Fibroblast of skin of right quadriceps (primary cell): ENCODE measurements at regions not wholly inside any gene's neighbourhood (a gene's known extent, or its start where the extent isn't known, plus 50 kb on each side); places are given as distances from the start of the nearest gene placed in this dataset.

Experiments used
- DNase-seq: peaks from one replicate; pipeline ENCODE4 v3.0.0-alpha.2; 2013

DNA sequence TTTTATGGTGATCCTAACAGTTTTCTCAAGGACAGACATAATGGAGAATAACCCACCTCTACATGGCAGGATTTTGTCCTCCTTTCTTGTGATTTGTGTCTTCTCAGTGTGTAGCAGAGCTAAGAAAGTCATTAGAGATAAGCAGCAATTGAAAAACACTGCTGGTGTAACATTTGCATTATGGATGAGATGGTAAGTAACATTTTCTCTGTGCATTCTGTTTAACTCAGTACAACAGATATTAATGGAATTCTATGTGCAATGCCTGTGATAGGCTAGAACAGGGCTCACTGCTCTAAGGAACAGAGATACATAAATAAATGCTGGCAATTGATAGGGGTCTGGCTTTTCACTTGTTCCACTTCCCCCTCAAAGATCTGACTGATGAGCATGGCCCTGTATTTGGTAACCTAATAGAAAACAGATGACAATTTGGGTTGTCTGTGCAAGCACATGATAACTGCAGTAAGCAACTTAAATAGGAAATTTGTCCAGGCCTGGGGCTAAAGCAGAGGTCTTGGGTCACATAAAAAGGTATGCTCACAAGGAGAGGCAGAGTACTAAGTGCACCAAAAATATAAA, 560.3 kb upstream of the POM121L12 start:
- no peak for DNase-seq

DNA sequence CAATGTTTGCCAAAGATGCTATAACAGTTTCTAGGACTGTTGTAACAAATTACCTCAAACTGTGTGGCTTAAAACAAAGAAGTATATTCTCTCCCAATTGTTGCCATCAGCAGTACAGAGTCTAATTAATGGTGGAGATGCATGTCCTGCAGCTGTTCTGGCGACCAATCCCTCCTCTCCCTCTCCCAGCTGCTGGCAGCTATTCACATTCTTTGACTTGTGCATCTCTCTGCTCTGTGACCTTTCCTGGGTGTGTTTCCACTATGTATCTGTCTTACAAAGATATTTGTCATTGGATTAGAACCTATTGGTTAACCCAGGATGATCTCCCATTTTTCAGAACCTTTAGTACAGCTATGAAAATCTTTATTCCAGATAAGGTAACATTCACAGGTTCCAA, 561.7 kb upstream of the POM121L12 start:
- DNase-seq: no peak

DNA sequence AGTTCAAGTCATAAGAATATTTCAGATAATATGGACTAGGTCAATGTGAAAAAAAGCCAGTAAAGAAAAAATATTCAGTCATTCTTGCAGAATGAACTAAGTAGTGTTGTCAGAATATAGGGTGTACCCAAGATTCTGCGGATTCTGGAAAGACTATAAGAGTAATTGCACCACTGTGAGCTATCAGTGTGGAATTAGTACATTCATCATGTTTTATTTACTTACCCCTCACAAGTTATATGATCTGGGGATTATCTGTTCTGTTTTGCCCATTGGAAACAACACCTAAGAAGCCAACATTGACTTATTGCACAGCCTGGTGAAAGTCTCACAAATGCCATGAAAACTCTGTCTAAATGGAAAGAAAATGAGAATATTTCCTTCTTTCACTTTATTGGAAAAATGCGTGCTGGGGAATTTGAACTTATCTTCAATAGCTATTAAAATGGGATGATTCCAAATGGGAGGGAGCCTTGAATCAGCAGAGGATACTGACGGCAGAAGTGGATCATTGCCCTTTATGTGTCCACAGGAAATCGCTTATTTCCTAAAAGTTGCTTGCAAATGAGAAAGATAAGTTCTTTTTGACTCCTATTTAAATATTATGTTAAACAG, 563.3 kb upstream of the POM121L12 start:
- no peak for DNase-seq

DNA sequence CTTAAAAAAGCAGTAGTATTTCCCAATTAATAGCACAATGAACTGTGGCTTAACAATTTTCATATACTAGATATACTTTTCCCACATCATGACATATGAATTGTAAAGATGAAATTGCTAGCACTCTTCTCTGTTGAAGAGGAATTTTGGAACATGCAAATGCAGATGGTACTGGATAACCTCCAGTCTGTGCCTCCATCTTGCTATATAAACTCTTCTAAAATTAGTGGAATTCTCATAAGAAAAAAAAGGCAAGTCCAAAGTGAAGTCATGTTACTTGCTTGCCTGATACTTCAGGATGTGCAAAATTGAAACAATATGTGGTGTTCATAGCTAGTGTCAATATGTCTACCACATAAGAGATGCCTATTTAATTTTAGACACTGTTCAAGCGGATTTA, 570.2 kb upstream of the POM121L12 start:
- no peak for DNase-seq

DNA sequence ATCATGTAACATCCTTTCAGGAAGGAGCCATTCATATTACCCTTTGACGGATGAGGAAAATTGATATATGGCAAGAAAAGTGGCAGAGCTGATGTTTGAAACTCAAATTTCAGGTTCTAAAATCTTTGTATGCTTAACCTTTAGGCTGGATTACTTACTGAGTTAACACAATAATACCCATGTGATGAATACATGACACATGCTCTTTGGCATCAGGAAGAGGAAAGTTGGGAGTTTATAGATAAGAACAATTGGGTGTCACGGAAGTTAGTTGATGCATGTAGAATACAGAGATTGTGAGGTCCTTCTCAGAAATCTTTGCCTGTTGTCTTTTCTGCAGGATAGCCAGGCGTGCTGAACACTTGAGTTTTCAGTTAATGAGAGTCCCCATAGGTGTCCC, 572.1 kb upstream of the POM121L12 start:
- DNase-seq: no peak

DNA sequence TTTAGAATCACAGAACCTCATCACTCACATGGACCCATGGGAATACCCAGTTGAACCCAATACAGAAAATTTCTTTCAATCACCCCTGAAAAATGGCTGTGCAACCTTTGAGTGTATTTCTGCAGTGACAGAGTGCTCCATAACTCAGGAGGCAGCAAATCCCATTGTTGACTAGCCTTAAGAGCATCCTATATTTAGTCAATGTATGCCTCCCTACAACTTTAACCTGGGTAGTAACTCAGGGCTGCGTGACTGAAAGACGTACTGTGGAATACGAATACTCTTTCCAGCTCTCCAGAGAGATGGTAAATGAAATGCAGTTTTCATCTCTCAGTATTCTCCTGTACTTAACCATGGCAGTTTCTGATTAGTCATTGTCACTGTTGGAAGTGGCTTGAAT, 573.0 kb upstream of the POM121L12 start:
- DNase-seq: no peak

DNA sequence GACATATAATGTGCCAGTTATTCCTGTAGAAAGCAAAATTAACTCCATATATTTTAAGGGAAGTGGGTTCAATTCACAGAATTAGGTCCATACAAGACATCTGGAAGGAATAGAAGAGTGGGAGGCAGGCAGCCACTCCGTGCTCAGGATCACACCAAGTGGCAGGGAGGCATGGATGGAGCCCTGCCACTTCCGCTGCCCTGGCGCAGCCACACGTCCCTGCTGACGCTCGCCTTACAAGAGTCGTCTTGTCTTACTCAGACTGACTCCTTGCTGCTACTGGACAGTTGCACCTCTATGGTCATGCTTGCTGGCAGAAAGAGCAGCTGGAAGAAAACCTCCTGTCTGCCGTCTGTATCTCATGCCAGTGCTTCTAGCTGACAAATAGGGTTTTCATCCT, 579.9 kb upstream of the POM121L12 start:
- no peak for DNase-seq

DNA sequence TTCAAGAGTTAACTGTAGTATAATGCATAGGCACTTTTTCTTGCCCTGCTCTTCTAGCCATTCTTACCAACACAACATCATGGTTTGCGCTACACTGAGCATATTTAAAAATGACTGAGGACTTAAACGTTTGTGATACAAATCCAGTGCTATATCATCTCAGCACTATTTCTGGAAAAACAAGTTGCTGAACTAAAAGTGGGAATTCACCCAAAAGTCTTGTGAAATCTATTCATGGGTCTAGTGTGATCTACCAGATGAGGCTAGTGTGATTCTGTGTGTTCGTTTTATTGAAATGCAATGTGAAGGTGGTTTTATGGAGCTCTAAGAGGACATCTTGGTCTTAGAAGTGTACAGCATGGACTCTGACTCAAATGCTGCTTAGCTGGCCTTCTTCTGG, 584.6 kb upstream of the POM121L12 start:
- DNase-seq: no peak

DNA sequence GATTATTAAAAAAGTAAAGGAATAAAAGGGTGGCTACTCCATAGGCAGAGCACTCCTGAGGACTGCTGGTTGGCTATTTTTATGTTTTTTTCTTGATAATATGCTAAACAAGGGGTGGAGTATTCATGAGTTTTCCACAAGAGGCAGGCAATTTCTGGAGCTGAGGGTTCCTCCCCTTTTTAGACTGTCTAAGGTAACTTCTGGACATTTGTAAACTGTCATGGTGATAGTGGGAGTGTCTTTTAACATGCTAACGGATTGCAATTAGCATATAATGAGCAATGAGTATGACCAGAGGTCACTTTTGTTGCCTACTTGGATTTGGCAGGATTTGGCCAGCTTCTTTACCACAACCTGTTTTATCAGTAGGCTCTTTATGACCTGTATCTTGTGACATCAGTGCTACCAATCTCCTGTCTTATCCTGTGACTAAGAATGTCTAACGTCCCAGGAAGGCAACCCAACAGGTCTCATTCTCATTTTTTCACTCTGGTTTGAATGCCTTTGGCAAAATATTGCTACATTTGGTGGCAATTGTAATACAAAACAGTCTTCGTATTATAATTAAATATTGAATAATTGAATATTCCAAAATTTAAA, 587.8 kb upstream of the POM121L12 start:
- no peak for DNase-seq

DNA sequence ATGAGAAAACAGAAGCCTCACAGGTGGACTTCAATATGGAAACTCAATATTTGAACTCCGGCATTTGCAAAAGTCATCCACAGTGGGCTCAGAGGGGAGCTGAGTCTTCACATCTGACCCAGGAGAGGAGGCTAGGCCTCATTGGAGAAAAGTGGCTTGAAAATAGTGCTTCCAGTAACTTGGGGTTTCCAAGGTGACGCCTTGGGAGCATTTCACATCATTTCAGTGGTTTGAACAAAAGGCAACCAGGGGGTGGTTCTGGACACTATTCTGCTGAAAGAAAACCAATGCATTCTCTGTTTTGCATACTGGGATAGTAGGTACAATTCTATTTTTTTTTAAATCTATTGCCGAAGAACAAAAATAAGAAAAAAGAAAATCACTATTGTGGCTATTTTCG, 599.2 kb upstream of the POM121L12 start:
- DNase-seq: no peak

DNA sequence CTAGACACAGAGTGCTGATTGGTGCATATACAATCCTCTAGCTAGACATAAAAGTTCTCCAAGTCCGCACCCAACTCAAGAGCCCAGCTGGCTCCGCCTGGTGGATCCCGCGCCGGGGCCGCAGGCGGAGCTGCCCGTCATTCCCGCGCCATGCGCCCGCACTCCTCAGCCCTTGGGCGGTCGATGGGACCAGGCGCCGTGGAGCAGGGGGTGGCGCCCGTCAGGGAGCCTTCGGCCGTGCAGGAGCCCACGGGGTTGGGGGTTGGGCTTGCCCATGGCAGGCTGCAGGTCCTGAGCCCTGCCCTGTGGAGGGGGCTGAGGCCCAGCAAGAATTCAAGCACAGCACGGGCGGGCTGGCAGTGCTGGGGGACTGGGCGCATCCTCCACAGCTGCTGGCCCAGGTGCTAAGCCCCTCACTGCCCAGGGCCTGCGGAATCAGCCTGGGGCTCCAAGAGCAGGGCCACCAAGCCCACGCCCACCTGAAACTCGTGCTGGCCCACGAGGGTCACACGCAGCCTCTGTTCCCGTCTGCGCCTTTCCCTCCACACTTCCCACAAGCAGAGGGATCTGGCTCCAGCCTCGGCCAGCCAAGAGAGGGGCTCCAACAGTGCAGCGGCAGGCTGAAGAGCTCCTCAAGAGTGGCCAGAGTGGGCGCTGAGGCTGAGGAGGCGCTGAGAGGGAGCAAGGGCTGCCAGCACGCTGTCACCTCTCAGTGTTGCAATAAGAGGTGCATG, 604.2 kb upstream of the POM121L12 start:
- no peak for DNase-seq

DNA sequence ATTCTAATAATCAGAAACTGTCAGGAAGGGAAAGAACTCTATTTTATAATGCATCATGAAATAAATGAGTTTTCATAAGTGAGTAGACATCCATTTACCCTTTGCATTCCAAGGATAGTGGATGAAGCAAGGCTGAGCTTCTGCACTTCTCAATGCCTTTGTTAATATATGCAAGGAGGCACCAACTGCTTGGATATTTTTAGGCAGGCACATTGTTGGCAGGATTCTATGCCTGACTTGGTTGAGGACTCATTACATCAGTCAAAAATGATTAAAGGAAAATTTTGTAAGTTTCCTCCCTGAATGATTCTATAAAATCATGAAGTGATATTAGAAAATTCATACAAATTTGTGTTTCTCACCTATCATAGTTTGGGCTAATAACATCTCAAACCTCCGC, 612.2 kb upstream of the POM121L12 start:
- no peak for DNase-seq

DNA sequence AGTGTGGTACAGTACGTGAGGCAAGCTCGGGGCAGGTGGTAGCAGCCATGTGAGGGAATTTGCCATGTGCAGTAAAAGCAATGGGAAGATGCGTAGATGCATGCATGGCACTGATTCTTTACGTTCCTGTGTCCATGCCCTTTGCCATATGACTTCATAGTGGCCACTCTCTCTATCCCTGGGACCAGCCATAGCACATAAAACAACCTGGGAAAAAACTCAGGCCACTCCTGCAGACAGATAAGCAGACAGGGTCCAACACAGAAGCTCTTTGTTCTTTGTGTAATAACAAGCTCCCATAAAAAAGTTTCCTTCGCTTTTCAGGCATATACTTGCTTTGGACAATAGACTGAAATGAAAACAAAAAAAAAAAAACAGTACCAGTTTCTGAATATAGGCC, 622.4 kb upstream of the POM121L12 start:
- no peak for DNase-seq

DNA sequence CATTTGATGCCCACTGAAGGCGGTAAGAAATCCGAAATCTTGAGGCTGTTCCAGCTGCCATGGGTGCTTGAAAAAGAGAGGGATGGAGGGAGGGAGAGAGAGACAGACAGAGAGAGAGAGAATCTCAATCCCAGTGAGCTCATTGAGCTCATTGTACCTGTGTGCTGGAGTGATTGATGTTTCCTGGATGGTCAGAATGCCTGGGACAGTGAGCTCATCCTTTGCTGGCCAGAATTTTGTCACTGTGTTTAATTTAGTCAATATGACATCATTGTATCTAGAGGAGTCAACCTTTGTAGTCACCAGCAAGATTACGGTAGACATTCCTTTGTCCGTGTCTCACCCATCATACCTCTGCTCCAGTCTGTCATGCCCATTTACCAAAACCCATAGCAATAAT, 625.4 kb upstream of the POM121L12 start:
- no peak for DNase-seq

DNA sequence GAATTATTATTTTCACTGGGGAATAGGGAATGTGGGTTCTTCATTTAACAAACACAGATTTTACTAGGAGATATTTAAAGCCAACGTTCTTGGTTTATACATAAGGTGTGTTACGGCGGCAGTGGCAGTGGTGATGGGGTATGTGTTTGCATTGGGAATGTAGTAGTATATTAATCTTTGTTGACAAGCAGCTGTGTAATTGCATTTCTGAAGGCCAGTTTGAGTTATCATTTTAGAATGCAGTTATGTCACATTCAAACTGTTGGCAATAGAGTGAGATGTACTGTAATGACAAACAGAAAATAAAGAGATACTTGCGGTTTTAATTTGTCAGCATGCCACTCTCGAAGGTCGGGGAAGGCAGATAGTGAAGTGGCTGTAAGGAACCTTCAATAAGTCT, 628.6 kb upstream of the POM121L12 start:
- no peak for DNase-seq

DNA sequence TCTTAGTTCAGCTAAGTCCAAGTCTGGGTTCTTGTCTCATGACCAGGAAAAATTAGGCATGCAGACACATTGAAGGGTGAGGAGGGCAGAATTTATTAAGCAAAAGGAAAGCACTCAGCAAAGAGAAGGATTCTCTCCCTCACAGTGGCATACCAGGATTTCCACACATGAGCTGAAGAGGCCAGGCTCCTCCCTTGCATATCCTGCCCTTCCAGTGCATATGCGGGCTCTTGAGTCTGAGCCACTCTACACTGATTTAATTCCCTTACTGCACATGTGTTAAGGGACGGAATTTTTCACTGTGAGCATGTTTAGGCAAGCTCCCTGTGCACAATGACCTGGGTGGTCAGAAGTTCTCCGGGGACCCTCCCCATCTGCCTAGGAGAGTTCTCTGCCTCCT, 652.7 kb upstream of the POM121L12 start:
- no peak for DNase-seq

DNA sequence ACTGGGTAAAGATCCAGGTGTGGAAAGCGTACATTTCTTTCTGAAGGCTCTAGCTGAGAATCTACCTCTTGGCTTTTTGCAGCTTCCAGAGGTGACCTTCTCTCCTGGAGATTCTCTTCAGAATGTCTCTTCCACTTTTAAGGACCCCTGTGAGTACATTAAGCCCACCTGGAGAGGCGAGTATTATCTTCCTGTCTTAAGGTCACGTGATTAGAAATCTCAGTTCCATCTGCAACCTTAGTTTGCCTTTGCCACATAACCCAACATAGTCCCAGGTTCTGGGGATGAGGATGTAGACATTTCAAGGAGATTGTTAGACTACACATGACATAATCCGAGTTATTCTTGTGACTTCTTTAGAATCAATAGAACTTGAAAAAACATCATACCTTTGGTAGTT, 665.5 kb upstream of the POM121L12 start:
- DNase-seq: no peak

DNA sequence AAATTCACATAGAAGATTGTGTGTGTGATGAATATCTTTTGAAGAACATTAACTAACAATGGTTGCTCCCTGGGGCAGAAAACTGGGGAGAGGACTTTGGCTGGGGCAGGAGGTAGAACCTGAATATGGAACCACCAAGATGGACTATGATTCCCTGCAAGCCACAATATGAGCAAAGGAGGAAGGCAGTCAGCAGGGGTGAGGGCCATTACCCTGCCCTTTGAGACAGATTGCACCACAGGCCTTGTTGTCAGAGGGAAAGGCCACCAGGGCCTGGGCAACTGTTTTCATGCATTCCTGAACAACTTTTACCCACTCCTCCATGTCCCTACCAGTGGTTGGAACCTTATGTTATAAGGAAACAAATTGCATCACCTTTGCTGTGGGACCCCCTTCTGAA, 670.1 kb upstream of the POM121L12 start:
- DNase-seq: no peak

DNA sequence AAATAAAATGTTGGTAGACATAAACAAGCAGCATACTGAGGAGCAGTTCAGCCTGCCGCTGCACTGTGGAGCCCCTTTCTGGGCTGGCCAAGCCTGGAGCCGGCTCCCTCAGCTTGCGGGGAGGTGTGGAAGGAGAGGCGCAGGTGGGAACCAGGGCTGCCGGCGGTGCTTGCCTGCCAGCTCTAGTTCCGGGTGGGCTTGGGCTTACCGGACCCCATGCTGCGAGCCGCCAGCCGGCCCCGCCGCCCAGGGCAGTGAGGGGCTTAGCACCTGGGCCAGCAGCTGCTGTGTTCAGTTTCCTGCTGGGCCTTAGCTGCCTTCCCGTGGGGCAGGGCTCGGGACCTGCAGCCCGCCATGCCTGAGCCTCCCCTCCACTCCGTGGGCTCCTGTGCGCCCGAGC, 672.9 kb upstream of the POM121L12 start:
- DNase-seq: no peak

DNA sequence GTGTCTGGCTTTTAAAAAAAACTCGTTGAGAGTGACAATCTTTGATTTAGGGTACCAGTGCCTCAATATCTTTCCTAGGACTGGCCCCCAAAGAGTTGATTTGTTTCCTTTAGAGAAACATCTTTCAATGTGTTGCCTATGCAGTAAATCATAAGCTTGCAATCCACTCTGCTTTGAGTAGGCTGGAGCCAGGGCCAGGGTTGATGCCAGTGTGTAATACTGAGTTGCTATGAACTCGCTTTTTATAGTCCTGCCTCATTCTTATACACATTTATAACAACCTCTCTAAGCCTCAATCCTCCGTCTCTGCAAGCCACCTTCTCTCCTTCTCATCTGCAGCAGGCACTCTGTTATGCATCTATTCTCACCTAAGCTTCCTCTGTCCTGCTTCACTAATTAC, 674.9 kb upstream of the POM121L12 start:
- no peak for DNase-seq

DNA sequence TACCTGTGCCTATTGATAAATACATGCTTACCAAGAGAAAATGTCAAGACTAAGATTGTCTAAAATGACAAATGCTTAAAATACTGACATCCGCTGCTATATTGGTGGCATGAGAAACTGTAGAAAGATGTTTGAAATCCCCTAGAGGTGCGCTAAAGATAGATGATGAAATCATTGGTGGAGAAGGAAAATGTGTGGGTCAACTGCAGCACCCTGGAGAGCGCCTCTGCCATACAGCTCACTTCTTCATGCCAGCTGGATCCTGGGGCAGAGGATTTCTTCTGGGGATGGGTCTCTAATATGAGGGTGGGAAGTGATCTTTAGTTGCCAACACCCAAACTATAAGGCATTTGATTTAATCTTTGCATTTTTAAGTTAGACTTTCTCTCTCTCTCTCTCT, 680.4 kb upstream of the POM121L12 start:
- no peak for DNase-seq

DNA sequence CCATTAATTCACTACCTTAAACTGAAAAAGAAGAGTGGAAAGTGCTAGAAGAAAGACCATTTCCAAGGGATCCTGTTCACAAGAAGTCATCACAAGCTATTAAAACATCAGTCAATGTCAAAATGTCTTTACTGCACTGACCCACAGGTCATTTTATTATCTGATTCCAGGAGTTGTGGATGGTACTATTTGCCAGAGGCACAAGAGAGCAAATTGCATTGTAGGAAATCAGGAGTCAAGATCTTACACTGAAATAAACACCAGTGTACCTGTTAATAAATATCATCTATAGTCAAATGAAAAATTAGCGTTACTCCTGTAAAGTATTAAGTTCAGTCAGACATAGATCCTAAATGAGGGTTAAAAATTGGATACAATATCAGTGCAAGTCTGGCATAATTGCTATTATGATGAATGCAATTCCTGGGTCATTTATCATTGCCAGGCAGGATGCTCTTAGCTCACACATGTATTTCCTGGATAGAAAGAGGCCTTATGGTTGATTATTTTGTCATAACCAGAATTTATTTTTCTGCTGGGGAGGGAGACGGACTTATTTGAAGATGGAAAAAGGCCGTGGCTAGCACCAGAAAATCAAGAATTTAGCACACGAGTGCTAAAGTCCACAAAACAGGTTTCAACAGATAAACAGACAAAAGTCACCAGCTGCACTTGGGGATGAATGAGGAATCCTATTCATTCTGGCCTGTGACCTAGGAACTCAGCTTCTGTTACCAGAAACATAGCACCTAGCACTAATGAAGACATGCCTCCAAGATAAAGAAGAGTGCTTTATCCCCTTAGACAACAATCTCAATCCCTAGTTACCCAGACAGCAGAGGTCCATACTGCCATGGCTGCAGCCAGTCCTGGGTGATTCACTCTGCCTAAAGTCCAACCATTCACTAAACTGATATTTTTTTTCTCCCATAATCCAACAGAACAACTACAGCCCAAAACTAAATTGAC, 683.1 kb upstream of the POM121L12 start:
- DNase-seq: no peak

DNA sequence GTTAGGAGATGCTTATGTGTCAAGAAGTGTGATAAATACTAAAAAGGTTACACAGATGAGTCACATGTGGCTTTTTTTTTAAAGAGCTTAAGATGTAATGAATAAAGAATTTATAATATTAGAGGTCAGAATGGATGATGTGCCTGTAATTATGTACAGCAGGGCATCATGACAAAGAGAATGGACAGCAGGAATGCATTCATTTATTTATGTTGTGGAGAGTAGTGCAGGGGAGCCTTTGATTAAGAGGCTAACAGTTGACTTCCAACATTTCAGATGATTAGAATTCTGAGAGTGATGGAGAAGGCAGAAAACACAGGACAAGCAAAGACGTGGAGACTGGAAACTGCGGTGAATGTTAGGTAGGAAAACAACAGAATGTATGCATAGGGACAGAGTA, 691.4 kb upstream of the POM121L12 start:
- no peak for DNase-seq
